GM18502 (cell line): ENCODE measurements at regions not wholly inside any gene's neighbourhood (a gene's known extent, or its start where the extent isn't known, plus 50 kb on each side); places are given as distances from the start of the nearest gene placed in this dataset.

ENCODE experiments used
- ATAC-seq: cut with Tn5 transposase; IDR thresholded peaks from one replicate; pipeline ENCODE4 v1.9.1; 2021; ENCODE audit warnings: mild to moderate bottlenecking; ENCODE audit not compliant: unreplicated experiment, poor library complexity

DNA sequence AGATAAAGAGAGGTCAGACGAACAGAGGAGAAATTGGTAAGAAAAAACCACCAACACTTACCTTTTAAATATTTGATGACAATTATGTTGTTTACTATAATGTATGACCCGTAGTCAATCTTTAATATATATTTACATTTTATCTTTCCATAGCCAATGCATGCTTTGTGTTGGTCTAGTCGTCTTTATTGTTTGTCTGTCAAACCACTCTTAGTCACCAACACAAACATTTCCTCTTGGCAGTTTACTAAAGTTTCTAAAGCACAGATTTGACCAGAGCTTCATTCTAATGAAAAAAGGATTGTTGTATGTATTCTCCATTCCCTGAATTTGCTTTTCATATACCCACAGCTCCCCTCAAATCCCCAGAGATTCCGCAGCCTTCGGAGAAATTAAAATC, 784.7 kb upstream of the PIK3C3 start:
- no peak for ATAC-seq

DNA sequence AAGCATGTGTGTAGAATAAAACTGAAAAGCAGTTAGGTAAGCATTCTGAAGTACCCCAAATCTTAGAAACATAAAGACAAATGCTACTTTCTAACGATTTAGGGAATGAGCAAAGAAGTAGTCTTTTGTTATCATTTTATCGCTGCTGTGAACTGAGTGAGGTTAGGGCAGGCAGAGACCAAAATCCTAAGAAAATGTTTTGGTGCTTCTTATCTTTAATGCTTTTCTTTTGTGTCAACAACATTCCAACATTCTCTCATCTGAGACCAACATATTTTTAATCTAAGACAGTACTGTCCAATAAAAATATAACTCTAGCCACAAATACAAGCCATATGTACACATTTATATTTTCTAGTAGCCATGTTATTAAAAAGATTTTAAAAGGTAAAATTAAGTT, 789.4 kb upstream of the PIK3C3 start:
- no peak for ATAC-seq

- ATAC-seq = no peak
These were observed 792.3 kb upstream of the PIK3C3 start for GRCh38 chr18:41162781-41163180.

- ATAC-seq = no peak
These were observed 792.8 kb upstream of the PIK3C3 start for GRCh38 chr18:41162191-41162590.

- no peak for ATAC-seq
These were observed 798.9 kb upstream of the PIK3C3 start for GRCh38 chr18:41155910-41156851.

- ATAC-seq = no peak
These were observed 800.0 kb upstream of the PIK3C3 start for GRCh38 chr18:41155025-41155424.

DNA sequence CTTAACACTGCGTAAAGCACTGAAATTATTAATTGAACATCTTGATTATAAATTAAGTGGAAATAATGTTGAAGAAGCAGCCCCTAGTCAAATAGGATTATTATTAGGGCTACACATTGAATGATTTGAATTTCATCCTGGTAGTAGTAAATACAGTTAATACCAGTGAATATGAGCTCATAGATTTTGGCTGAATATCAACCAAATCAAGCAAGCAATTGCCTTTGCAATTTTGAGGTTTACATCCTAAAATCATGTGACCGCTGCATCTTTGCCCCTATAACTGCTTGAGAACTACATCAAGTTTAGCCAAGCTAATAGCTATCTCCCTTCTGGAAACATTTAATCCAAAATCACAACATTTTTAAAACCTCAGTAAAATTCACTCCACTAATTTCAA, 801.2 kb upstream of the PIK3C3 start:
- no peak for ATAC-seq

GRCh38 chr18:41150316-41150715, 804.7 kb upstream of the PIK3C3 start:
- ATAC-seq = no peak

DNA sequence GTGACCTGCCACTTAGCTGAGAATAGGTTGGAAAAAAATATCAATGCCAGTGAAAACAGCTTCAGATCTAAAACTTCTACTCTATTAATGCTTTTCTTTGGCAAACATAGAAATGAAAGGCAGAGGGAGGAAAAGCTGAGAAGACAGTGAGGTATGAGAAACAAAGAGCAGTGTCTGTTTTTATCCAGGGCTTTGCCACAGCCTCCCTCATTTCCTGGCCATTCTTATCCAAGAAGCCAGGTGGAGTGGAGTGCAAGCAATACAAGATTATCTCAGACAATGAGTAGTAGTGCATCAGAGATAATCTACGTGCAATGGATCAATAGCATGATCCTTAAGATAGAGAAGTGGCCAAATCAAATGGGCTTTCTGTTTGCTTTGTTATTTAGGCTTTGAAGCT, 808.7 kb upstream of the PIK3C3 start:
- ATAC-seq = no peak

- ATAC-seq = no peak
These were observed 809.5 kb upstream of the PIK3C3 start for GRCh38 chr18:41145516-41145915.

DNA sequence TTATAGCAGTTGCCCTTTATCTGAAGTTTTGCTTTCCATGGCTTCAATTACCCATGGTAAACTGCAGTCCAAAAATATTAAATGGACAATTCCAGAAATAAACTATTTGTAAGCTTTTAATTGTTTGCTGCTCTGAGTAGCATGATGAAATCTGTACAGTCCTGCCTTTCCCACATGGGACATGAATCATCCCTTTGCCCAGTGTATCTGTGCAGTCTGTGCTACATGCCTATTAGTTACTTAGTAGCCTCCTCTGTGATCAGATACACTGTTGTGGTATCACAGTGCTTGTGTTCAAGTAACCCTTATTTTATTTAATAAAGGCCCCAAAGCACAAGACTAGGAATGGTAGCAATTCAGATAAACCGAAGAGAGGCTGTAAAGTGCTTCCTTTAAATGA, 810.6 kb upstream of the PIK3C3 start:
- no peak for ATAC-seq

- no peak for ATAC-seq
These were observed 814.5 kb upstream of the PIK3C3 start for GRCh38 chr18:41140506-41140905.

- no peak for ATAC-seq
These were observed 819.9 kb upstream of the PIK3C3 start for GRCh38 chr18:41135146-41135545.

- ATAC-seq = no peak
These were observed 820.6 kb upstream of the PIK3C3 start for GRCh38 chr18:41134426-41134825.

DNA sequence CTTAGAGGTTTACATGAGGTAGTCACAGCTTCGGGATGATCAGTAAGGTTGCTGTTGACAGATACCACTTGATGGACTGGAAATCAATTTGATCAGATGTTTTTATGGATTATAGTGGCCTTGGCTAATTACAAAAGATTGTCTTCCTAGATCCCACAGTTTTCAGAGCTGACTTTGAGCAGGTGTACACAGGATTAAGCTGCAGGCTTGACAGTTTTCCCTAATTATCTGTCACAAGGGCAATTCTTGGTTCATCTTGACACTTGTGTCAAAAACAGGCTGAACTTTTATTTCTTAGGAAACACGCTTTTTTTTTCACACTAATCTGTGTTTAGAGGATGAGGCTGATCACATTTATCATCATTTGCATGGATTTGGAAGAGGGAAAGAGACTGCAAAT, 824.0 kb upstream of the PIK3C3 start:
- ATAC-seq = no peak

GRCh38 chr18:41128545-41128944, 826.5 kb upstream of the PIK3C3 start:
- no peak for ATAC-seq

- no peak for ATAC-seq
These were observed 826.9 kb upstream of the PIK3C3 start for GRCh38 chr18:41128126-41128525.

- no peak for ATAC-seq
These were observed 828.3 kb upstream of the PIK3C3 start for GRCh38 chr18:41126541-41127235.

GRCh38 chr18:41121116-41121826, 833.8 kb upstream of the PIK3C3 start:
- no peak for ATAC-seq

DNA sequence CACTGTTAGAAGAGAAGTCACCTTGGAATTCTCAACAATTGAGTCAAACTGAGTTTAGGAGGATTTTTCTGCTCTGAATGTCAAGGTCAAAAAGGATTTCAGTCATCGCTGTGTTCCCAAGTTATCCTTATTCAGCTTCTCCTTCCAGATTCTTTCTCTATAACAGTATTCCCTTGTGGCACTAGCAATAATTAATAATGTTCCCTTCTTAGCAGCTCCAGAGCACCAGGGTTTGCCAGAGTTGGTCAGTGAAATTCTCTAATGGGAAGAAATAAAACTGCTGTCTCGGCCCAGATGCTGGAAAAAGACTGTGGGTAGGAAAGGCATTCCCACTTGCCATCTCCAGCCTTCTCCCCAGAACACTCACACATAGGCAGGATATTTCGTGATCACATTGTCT, 836.0 kb upstream of the PIK3C3 start:
- ATAC-seq = no peak

DNA sequence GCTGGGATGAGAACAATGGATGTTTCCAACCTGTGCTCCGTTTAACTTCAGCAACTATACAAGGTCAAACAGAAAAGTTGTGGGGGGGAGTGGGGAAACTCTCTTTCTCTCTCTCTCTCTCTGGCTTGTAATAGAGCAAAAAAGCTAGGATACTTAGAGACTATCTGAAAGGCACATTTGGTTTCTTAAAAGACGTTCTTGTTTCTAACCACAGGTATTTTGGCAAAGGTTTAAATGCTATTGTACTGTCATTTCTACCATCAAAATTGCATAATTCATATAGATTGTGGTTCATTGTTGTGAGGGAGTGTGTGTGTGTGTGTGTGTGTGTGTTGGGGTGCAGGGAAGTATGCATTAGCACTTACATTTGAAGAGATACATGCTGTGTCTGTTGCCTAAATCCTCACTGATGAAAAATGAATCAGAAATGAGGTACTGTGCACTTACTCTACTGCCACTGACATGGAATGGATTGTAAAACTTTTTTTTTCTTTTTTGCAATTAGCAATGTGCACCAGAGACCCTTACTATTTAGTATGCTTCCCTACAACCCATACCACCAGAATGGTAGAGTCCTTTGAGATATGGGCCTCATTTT, 841.0 kb upstream of the PIK3C3 start:
- no peak for ATAC-seq
